Mesothelial cell of epicardium (in vitro differentiated cells): ENCODE measurements at regions not wholly inside any gene's neighbourhood (a gene's known extent, or its start where the extent isn't known, plus 50 kb on each side); places are given as distances from the start of the nearest gene placed in this dataset.

Source experiments
- DNase-seq, 2 experiments: peaks; one replicate each; pipeline ENCODE4 v3.0.0; 2021; ENCODE audit warnings: low spot score in 2 of 2; ENCODE audit not compliant: unreplicated experiment in 2 of 2
- H3K27ac Mint-ChIP-seq: 2 replicates; pipeline ENCODE4 v1.8.0; 2021; ENCODE audit warnings: mixed read lengths
- H3K27me3 Mint-ChIP-seq: 2 replicates; pipeline ENCODE4 v1.8.0; 2021; ENCODE audit warnings: low read depth, mixed read lengths
- H3K36me3 Mint-ChIP-seq: 2 replicates; pipeline ENCODE4 v1.8.0; 2021; ENCODE audit warnings: mixed read lengths
- H3K4me1 Mint-ChIP-seq: 2 replicates; pipeline ENCODE4 v1.8.0; 2021; ENCODE audit warnings: mixed read lengths
- H3K4me3 Mint-ChIP-seq: 2 replicates; pipeline ENCODE4 v1.8.0; 2021; ENCODE audit warnings: mild to moderate bottlenecking, moderate library complexity, mixed read lengths
- H3K9me3 Mint-ChIP-seq: 2 replicates; pipeline ENCODE4 v1.8.0; 2021; ENCODE audit warnings: mixed read lengths
- TF ChIP-seq, protein P1 (sequence below): fragments of 200-600 bp; sonication (generic); IDR thresholded peaks from one replicate; pipeline ENCODE4 v1.5.0; 2021; ENCODE audit warnings: antibody characterized with exemption; ENCODE audit not compliant: unreplicated experiment

DNA sequence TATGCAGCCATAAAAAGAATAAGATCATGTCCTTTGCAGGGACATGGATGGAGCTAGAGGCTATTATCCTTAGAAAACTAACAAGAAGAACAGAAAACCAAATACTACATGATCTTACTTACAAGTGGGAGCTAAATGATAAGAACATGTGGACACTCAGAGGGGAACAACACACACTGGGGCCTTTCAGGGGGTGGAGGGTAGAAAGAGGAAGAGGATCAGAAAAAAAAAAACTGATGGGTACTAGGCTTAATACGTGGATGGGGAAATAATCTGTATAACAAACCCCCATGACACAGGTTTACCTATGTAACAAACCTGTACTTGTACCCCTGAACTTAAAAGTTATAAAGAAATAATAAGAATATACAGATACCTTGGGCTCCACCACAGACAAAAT is 514.2 kb downstream of the ARL4A start:
- no peaks in the 10 kb centered on the region for H3K27me3 Mint-ChIP-seq
- peaks cover 31% of the 10 kb centered on the region for H3K9me3 Mint-ChIP-seq
- no peak overlapping the region for H3K4me3 Mint-ChIP-seq
- no peaks in the 10 kb centered on the region for H3K4me1 Mint-ChIP-seq
- no peak overlapping the region for H3K27ac Mint-ChIP-seq
- TF ChIP-seq, protein P1, sequence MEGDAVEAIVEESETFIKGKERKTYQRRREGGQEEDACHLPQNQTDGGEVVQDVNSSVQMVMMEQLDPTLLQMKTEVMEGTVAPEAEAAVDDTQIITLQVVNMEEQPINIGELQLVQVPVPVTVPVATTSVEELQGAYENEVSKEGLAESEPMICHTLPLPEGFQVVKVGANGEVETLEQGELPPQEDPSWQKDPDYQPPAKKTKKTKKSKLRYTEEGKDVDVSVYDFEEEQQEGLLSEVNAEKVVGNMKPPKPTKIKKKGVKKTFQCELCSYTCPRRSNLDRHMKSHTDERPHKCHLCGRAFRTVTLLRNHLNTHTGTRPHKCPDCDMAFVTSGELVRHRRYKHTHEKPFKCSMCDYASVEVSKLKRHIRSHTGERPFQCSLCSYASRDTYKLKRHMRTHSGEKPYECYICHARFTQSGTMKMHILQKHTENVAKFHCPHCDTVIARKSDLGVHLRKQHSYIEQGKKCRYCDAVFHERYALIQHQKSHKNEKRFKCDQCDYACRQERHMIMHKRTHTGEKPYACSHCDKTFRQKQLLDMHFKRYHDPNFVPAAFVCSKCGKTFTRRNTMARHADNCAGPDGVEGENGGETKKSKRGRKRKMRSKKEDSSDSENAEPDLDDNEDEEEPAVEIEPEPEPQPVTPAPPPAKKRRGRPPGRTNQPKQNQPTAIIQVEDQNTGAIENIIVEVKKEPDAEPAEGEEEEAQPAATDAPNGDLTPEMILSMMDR = no peak
- DNase-seq = no peak
- peaks cover 7% of the 10 kb centered on the region for H3K36me3 Mint-ChIP-seq

DNA sequence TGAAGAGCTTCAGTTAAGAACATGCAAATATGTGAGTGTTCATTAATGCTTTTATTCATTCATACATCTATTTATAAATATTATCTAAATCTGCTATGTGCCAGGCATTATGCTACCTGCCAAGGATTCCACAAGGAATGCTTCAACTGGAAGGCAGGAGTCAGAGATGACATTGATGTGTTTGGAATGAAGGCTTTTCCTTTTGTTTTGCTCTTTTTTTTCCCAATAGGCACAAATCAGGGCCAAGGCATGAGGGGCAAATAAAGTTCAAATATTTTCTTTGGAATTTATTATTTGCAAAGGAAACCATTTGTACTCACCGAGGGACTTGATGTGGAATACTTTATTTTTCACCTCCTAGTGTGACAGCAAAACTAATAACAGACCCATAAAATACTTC is 530.3 kb downstream of the ARL4A start:
- no peak overlapping the region for H3K4me3 Mint-ChIP-seq

DNA sequence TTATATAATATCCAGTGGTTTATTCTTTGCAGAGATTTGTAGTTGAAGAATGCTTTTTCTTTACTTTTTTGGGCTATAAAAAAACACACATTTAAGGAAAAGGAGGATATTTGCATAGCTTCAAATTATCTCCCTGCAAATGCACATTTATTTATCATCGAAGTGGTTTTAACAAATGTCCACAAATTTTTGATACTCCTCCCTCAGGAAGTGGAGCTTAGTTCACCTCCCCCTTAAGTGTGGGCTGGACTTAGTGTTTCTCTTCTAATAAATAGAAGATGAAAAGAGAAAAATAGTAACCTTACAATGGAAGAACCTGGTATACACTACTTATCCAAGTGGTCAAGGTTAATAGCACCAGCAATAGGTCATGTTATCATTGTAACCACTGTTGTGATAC is 537.6 kb downstream of the ARL4A start:
- H3K27me3 Mint-ChIP-seq = no peaks in the 10 kb centered on the region
- peaks cover 17% of the 10 kb centered on the region for H3K9me3 Mint-ChIP-seq
- no peak overlapping the region for H3K27ac Mint-ChIP-seq
- peaks cover 4% of the 10 kb centered on the region for H3K36me3 Mint-ChIP-seq
- no peak for DNase-seq
- TF ChIP-seq, protein P1 = no peak
- no peaks in the 10 kb centered on the region for H3K4me1 Mint-ChIP-seq
- no peak overlapping the region for H3K4me3 Mint-ChIP-seq

More for the DNA sequence above, 530.3 kb downstream of the ARL4A start:
- peaks cover 8% of the 10 kb centered on the region for H3K9me3 Mint-ChIP-seq
- TF ChIP-seq, protein P1 = no peak
- H3K27me3 Mint-ChIP-seq = no peaks in the 10 kb centered on the region
- peaks cover 4% of the 10 kb centered on the region for H3K36me3 Mint-ChIP-seq
- peak overlapping the region; percentile 76 for H3K27ac Mint-ChIP-seq
- peaks cover 19% of the 10 kb centered on the region for H3K4me1 Mint-ChIP-seq
- DNase-seq = no peak

DNA sequence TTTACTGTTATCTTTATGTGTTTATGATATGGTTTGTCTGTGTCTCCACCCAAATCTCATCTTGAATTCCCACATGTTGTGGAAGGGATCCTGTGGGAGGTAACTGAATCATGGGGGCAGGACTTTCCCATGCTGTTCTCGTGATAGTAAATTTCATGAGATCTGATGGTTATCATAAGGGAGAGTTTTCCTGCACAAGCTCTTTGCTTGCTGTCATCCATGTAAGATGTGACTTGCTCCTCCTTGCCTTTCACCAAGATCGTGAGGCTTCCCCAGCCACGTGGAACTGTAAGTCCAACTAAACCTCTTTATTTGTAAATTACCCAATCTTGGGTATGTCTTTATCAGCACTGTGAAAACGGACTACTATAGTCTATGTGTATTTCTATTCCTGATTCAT is 539.0 kb downstream of the ARL4A start:
- TF ChIP-seq, protein P1 = no peak
- H3K9me3 Mint-ChIP-seq = peaks cover 13% of the 10 kb centered on the region
- H3K4me3 Mint-ChIP-seq = no peak overlapping the region
- no peaks in the 10 kb centered on the region for H3K36me3 Mint-ChIP-seq
- H3K27me3 Mint-ChIP-seq = no peaks in the 10 kb centered on the region
- no peak for DNase-seq
- no peaks in the 10 kb centered on the region for H3K4me1 Mint-ChIP-seq
- no peak overlapping the region for H3K27ac Mint-ChIP-seq

DNA sequence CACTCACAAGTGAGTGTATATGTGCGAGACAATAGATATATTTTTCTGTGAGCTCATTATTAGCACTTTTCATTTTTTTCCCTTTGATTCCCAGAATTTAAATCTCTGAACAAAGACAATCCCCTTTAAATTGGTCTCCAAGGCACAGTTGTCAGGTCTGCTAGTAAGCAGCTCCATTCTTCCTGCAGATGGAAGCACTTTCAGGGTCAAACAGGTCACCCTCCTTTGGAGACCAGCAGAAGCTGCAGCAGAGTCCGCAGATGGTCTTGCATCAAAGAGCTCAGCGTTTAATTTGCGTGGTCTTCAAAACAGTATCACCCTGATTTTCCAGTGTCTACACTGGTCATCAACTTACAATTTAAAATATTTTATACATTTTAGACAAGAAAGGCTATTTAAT is 543.8 kb downstream of the ARL4A start:
- Mint-ChIP-seq H3K4me1 (peaks cover 4% of the 10 kb centered on the region), H3K9me3 (peaks cover 10% of the 10 kb centered on the region), H3K27ac (no peak overlapping the region), H3K36me3 (no peaks in the 10 kb centered on the region), H3K4me3 (no peak overlapping the region), H3K27me3 (no peaks in the 10 kb centered on the region)
- TF ChIP-seq, protein P1 = no peak
- no peak for DNase-seq

DNA sequence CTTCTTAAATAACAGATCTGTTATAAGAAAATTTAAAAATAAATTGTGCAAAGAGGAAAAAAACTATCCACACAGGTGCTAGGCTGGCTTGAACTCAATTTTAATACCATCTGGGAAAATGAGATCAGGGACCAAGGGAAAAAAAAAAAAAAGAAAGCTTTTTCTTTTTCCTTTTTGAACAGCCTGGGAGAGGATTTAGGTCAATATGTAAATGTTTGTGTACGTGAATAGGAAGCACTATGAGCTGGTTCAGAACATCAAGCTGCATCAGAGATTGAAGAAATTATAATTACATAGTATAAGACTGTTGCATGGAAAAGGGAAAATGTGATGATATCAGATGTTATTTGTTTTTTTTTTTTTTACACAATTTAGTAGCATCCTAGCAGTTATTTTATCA is 548.0 kb downstream of the ARL4A start:
- no peaks in the 10 kb centered on the region for H3K36me3 Mint-ChIP-seq
- no peaks in the 10 kb centered on the region for H3K27me3 Mint-ChIP-seq
- TF ChIP-seq, protein P1 = no peak
- H3K4me3 Mint-ChIP-seq = no peak overlapping the region
- H3K27ac Mint-ChIP-seq = no peak overlapping the region
- H3K4me1 Mint-ChIP-seq = peaks cover 7% of the 10 kb centered on the region
- H3K9me3 Mint-ChIP-seq = no peaks in the 10 kb centered on the region
- no peak for DNase-seq
